ENCODE measurements at regions not wholly inside any gene's neighbourhood (a gene's known extent, or its start where the extent isn't known, plus 50 kb on each side); places are given as distances from the start of the nearest gene placed in this dataset.
"Not testable (repeated sequence)": the region's sequence is repeated elsewhere in the genome, so short reads cannot be mapped to it uniquely, and the experiment has no call there.

- Mint-ChIP-seq H3K4me1 (no peaks in the 10 kb centered on the region), H3K27me3 (peaks cover 3% of the 10 kb centered on the region), H3K27ac (peak overlapping the region; percentile 26), H3K4me3 (no peak overlapping the region), H3K9me3 (ENCODE audit: low read depth) (peaks cover 10% of the 10 kb centered on the region), H3K36me3 (ENCODE audit: low read depth) (peaks cover 3% of the 10 kb centered on the region)
- ATAC-seq (no peak), DNase-seq (no peak)
- ChIA-PET CTCF (interaction anchor here (0.5 to 1.6 kb wide), 14 partner anchors 10 to 742 kb away, joined by 3 to 5 read pairs (median 3); no protein-coding TSS in a partner anchor), POLR2A (no interaction called here)
- intact Hi-C loops (cut with DNase I, micrococcal nuclease), result loop anchor here (2.0 to 10.0 kb wide), 7 partner anchors 171 to 605 kb away; partner anchors contain the start of gene RAP2B (in 1 of the 2)
These were observed 353.3 kb upstream of the ARHGEF26 start for GRCh38 chr3:153767601-153768560.

- peak; percentile 52 for DNase-seq
- POLR2A ChIA-PET, result interaction anchor here (0.5 kb wide), 1 partner anchor 286 kb away, joined by 4 read pairs; no protein-coding TSS in a partner anchor
These were observed 352.4 kb upstream of the ARHGEF26 start for GRCh38 chr3:153768561-153769469.

GRCh38 chr3:153783106-153783505, 338.1 kb upstream of the ARHGEF26 start:
- no peaks in the 10 kb centered on the region for H3K4me1 Mint-ChIP-seq
- no peak for DNase-seq
- H3K36me3 Mint-ChIP-seq (ENCODE audit: low read depth), result no peaks in the 10 kb centered on the region
- no peaks in the 10 kb centered on the region for H3K9me3 Mint-ChIP-seq (ENCODE audit: low read depth)
- CTCF ChIA-PET, result interaction anchor here (0.5 to 0.7 kb wide), 2 partner anchors 9 to 115 kb away, joined by 3 to 4 read pairs; no protein-coding TSS in a partner anchor
- H3K27ac Mint-ChIP-seq, result no peak overlapping the region
- POLR2A ChIA-PET, result no interaction called here
- H3K4me3 Mint-ChIP-seq, result no peak overlapping the region
- ATAC-seq, result no peak
- peaks cover 5% of the 10 kb centered on the region for H3K27me3 Mint-ChIP-seq
- intact Hi-C loops (cut with DNase I, micrococcal nuclease), result no loop called here

More at GRCh38 chr3:153768561-153769469, 352.4 kb upstream of the ARHGEF26 start:
- Mint-ChIP-seq H3K36me3 (ENCODE audit: low read depth) (peaks cover 3% of the 10 kb centered on the region), H3K27ac (no peak overlapping the region), H3K4me3 (no peak overlapping the region), H3K27me3 (peaks cover 3% of the 10 kb centered on the region), H3K4me1 (no peaks in the 10 kb centered on the region), H3K9me3 (ENCODE audit: low read depth) (peaks cover 10% of the 10 kb centered on the region)
- intact Hi-C loops (cut with DNase I, micrococcal nuclease), result loop anchor here (1.0 to 10.0 kb wide), 9 partner anchors 172 to 743 kb away; partner anchors contain the start of gene RAP2B (in 1 of the 2)
- CTCF ChIA-PET, result interaction anchor here (0.5 to 1.6 kb wide), 20 partner anchors 10 to 743 kb away, joined by 3 to 6 read pairs (median 3); no protein-coding TSS in a partner anchor
- peak; percentile 97 for ATAC-seq

GRCh38 chr3:153783741-153784480, 337.3 kb upstream of the ARHGEF26 start:
- no peaks in the 10 kb centered on the region for H3K4me1 Mint-ChIP-seq
- no peaks in the 10 kb centered on the region for H3K9me3 Mint-ChIP-seq (ENCODE audit: low read depth)
- intact Hi-C loops (cut with DNase I, micrococcal nuclease), result no loop called here
- ChIA-PET CTCF (interaction anchor here (0.5 to 0.7 kb wide), 3 partner anchors 9 to 750 kb away, joined by 3 to 4 read pairs (median 3); no protein-coding TSS in a partner anchor), POLR2A (interaction anchor here (0.6 kb wide), 1 partner anchor 1710 kb away, joined by 3 read pairs; no protein-coding TSS in a partner anchor)
- H3K27me3 Mint-ChIP-seq, result peaks cover 5% of the 10 kb centered on the region
- H3K4me3 Mint-ChIP-seq, result no peak overlapping the region
- DNase-seq (no peak), ATAC-seq (no peak)
- no peak overlapping the region for H3K27ac Mint-ChIP-seq
- no peaks in the 10 kb centered on the region for H3K36me3 Mint-ChIP-seq (ENCODE audit: low read depth)

GRCh38 chr3:153785901-153786300, 335.3 kb upstream of the ARHGEF26 start:
- Mint-ChIP-seq H3K36me3 (ENCODE audit: low read depth) (no peaks in the 10 kb centered on the region), H3K4me1 (no peaks in the 10 kb centered on the region), H3K4me3 (no peak overlapping the region), H3K9me3 (ENCODE audit: low read depth) (peaks cover under 1% of the 10 kb centered on the region), H3K27ac (no peak overlapping the region), H3K27me3 (peaks cover 4% of the 10 kb centered on the region)
- ChIA-PET POLR2A (no interaction called here), CTCF (interaction anchor here (0.6 to 1.1 kb wide), 4 partner anchors 8 to 621 kb away, joined by 3 read pairs; no protein-coding TSS in a partner anchor)
- ATAC-seq, result no peak
- DNase-seq, result no peak
- intact Hi-C loops (cut with DNase I, micrococcal nuclease), result no loop called here

- Mint-ChIP-seq H3K9me3 (ENCODE audit: low read depth) (peaks cover 3% of the 10 kb centered on the region), H3K27me3 (peaks cover 7% of the 10 kb centered on the region), H3K4me3 (no peak overlapping the region), H3K4me1 (no peaks in the 10 kb centered on the region), H3K36me3 (ENCODE audit: low read depth) (no peaks in the 10 kb centered on the region), H3K27ac (no peak overlapping the region)
- ChIA-PET POLR2A (no interaction called here), CTCF (no interaction called here)
- intact Hi-C loops (cut with DNase I, micrococcal nuclease), result no loop called here
- ATAC-seq (no peak), DNase-seq (no peak)
These were observed 331.8 kb upstream of the ARHGEF26 start for GRCh38 chr3:153789380-153789779.

GRCh38 chr3:153797056-153797455, 324.1 kb upstream of the ARHGEF26 start:
- DNase-seq; H3K9me3 Mint-ChIP-seq (ENCODE audit: low read depth); H3K27ac Mint-ChIP-seq; POLR2A ChIA-PET; CTCF ChIA-PET; H3K27me3 Mint-ChIP-seq; intact Hi-C loops (cut with DNase I, micrococcal nuclease); H3K4me1 Mint-ChIP-seq; H3K4me3 Mint-ChIP-seq; ATAC-seq; H3K36me3 Mint-ChIP-seq (ENCODE audit: low read depth): not testable (repeated sequence)

GRCh38 chr3:153809097-153809496, 312.1 kb upstream of the ARHGEF26 start:
- no peaks in the 10 kb centered on the region for H3K4me1 Mint-ChIP-seq
- H3K4me3 Mint-ChIP-seq, result no peak overlapping the region
- ChIA-PET POLR2A (no interaction called here), CTCF (interaction anchor here (0.6 kb wide), 1 partner anchor 766 kb away, joined by 5 read pairs; no protein-coding TSS in a partner anchor)
- ATAC-seq, result no peak
- H3K27ac Mint-ChIP-seq, result no peak overlapping the region
- intact Hi-C loops (cut with DNase I, micrococcal nuclease), result no loop called here
- H3K36me3 Mint-ChIP-seq (ENCODE audit: low read depth), result no peaks in the 10 kb centered on the region
- peaks cover 12% of the 10 kb centered on the region for H3K27me3 Mint-ChIP-seq
- H3K9me3 Mint-ChIP-seq (ENCODE audit: low read depth), result no peaks in the 10 kb centered on the region
- DNase-seq, result no peak

- Mint-ChIP-seq H3K9me3 (ENCODE audit: low read depth) (no peaks in the 10 kb centered on the region), H3K27me3 (peaks cover 5% of the 10 kb centered on the region), H3K4me1 (no peaks in the 10 kb centered on the region), H3K36me3 (ENCODE audit: low read depth) (no peaks in the 10 kb centered on the region), H3K4me3 (no peak overlapping the region), H3K27ac (no peak overlapping the region)
- intact Hi-C loops (cut with DNase I, micrococcal nuclease), result no loop called here
- DNase-seq, result no peak
- POLR2A ChIA-PET, result no interaction called here
- ATAC-seq, result no peak
- CTCF ChIA-PET, result no interaction called here
These were observed 302.9 kb upstream of the ARHGEF26 start for GRCh38 chr3:153818338-153818737.

- ChIA-PET POLR2A (no interaction called here), CTCF (interaction anchor here (0.6 kb wide), 1 partner anchor 31 kb away, joined by 4 read pairs; no protein-coding TSS in a partner anchor)
- no peak overlapping the region for H3K4me3 Mint-ChIP-seq
- ATAC-seq, result no peak
- no peaks in the 10 kb centered on the region for H3K36me3 Mint-ChIP-seq (ENCODE audit: low read depth)
- H3K4me1 Mint-ChIP-seq, result no peaks in the 10 kb centered on the region
- no peaks in the 10 kb centered on the region for H3K9me3 Mint-ChIP-seq (ENCODE audit: low read depth)
- no peak overlapping the region for H3K27ac Mint-ChIP-seq
- no peak for DNase-seq
- intact Hi-C loops (cut with DNase I, micrococcal nuclease), result no loop called here
- peaks cover 5% of the 10 kb centered on the region for H3K27me3 Mint-ChIP-seq
These were observed 301.2 kb upstream of the ARHGEF26 start for GRCh38 chr3:153820035-153820434.

Measured in activated CD4-positive, alpha-beta T cell treated with anti-CD3 and anti-CD28 coated beads for 36 hours (primary cell).